KBM-7 (cell line): ENCODE measurements at regions not wholly inside any gene's neighbourhood (a gene's known extent, or its start where the extent isn't known, plus 50 kb on each side); places are given as distances from the start of the nearest gene placed in this dataset.
"Not testable (repeated sequence)": the region's sequence is repeated elsewhere in the genome, so short reads cannot be mapped to it uniquely, and the experiment has no call there.

Source experiments
- DNase-seq: peaks from one replicate; pipeline ENCODE4 v3.0.0-alpha.2; 2015
- in situ Hi-C: fragments of 300-500 bp; cut with MboI; formaldehyde crosslinking; loops from 2 replicates; pipeline ENCODE4 v1.14.3; 2020; ENCODE audit warnings: low sequenced_read_pairs, low pct_unique_long_range_greater_than_20kb, mixed read lengths

DNA sequence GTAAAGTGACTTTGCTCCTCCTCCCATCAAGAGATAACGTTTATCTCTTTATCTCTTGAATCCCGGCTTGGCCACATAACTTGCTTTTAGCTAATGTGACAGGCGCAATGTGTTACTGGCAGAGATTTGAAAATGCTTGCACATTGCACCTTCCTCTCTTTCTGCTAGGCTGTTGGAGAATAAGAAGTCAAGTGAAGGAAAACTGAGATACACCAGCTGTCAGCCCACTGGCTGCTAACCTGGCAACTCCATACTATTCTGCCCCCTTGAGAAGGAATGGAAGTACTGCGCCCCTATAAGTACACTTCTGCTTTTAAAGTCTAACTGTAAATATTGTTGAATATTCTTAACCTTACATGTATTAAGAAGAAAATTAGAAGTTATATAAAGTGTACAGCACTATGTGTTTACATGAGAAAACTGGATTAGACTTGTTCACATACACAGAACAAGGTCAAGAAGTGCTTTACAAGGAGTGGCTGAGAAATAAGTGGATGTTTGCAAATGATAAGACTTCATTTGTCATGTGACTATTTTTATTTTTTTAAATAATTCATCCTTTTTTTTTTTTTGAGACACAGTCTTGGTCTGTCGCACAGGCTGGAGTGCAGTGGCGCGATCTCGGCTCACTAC is 424.5 kb upstream of the CTSO start:
- DNase-seq = peak; percentile 57
- in situ Hi-C loops = no loop called here

DNA sequence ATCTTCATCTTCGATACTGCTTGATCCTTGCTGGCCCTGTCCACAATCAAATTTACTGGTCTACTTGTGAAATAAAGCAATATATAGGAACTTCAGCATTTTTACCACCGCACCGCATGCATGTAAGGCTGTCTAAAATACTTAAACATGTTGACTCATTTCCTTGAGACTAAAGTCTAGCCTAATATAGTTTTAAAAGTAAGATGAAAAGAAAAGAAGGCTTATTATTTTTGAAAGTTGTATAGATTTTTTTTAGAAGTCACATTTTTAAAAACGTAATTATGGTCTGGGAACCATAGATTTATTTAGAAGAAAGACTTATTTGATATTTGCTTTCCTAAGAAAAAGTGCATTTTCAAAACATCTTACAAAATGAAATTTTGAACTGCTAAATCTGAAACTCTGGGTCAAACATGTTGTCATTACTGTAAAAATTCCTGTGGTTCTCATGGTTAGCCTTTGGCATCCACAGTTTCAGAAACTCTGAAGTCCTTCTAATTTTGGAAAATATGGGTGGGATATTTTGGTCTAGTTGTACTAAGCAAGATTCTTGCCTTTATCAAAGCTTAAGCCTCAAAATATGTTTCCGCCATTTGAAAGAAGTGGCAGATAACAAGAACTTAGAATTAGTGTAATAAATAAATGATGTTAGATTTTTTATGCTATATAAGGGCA is 423.5 kb upstream of the CTSO start:
- in situ Hi-C loops = no loop called here
- DNase-seq = no peak

DNA sequence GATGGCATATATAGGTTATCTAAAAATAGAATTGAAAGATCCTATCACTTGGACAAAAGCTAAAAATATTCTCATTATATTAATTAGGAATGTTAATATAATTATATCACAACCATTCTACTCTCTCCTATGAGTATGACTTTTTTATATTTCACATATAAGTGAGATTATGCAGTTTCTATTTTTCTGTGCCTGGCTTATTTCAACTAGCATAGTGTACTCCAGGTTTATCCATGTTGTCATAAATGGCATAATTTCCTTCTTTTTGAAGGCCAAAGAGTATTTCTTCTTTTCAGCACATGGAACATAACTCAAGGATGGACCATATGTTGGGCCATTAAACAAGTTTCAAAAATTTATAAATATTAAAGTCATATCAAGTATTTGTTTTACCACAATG is 421.2 kb upstream of the CTSO start:
- in situ Hi-C loops = no loop called here
- DNase-seq = no peak

- in situ Hi-C loops = no loop called here
- DNase-seq = no peak
Observed at GRCh38 chr4:156374069-156374468, 420.4 kb upstream of the CTSO start.

- DNase-seq, in situ Hi-C loops: not testable (repeated sequence)
Observed at GRCh38 chr4:156367502-156367901, 413.8 kb upstream of the CTSO start.

GRCh38 chr4:156362581-156362980 is 408.9 kb upstream of the CTSO start:
- DNase-seq = no peak
- in situ Hi-C loops = no loop called here

GRCh38 chr4:156347412-156348075 is 393.9 kb upstream of the CTSO start:
- in situ Hi-C loops = no loop called here
- DNase-seq = no peak

GRCh38 chr4:156346959-156347385 is 393.3 kb upstream of the CTSO start:
- in situ Hi-C loops = no loop called here
- no peak for DNase-seq

GRCh38 chr4:156344397-156344796 is 390.7 kb upstream of the CTSO start:
- no peak for DNase-seq
- in situ Hi-C loops = no loop called here

- no peak for DNase-seq
- in situ Hi-C loops = no loop called here
Observed at GRCh38 chr4:156336511-156336910, 382.8 kb upstream of the CTSO start.

DNA sequence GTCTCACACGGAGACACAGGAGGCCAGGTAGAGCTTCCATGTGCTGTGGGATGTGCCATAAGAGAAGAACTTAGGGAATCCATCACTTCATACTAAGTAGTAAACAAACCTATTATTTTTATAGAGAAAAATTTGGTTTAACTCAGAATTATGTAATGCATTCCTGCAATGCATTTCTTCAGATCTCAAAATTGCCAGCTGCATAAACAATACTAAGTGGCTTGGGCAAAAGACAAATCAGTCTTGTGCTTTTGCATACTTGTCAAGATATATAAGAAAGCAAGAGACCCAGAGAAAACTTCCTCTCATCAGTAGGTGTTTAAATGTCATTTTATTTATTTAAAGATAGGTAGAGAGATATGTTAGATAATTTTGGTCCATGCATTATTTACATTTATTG is 382.1 kb upstream of the CTSO start:
- DNase-seq = no peak
- in situ Hi-C loops = no loop called here

DNA sequence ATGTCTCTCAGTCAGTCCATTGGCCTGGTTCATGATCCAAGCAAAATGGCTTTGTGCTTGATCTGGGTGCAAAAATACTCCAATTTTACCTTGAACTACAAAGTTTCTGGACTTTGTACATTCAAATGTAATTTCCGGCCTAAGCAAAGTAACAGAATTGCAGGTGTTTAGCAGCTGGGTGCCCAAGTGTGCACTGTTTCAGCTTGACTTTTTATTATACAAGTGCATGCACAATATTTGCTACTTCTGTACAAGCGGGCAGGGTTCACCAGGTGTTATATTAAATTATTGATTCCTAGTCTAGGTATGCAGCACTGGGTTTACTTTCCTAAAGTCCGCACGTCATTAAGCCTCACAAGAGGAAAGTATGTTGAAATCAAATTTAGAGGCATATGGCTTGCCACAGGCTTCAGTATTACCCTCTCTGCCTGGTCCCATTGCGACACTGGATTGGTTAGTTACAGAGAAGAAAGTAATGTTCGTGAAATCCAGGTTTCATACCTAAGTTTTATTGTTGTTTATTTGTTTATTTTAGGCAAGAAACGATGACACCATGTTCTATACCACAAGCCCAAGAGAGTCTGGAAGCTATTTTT is 376.9 kb upstream of the CTSO start:
- in situ Hi-C loops = no loop called here
- no peak for DNase-seq

- DNase-seq = peak; percentile 66
- in situ Hi-C loops = no loop called here
Observed at GRCh38 chr4:156329779-156330178, 376.1 kb upstream of the CTSO start.

GRCh38 chr4:156328882-156329281 is 375.2 kb upstream of the CTSO start:
- in situ Hi-C loops = no loop called here
- DNase-seq = no peak

- no peak for DNase-seq
- in situ Hi-C loops = no loop called here
Observed at GRCh38 chr4:156326246-156326645, 372.6 kb upstream of the CTSO start.

DNA sequence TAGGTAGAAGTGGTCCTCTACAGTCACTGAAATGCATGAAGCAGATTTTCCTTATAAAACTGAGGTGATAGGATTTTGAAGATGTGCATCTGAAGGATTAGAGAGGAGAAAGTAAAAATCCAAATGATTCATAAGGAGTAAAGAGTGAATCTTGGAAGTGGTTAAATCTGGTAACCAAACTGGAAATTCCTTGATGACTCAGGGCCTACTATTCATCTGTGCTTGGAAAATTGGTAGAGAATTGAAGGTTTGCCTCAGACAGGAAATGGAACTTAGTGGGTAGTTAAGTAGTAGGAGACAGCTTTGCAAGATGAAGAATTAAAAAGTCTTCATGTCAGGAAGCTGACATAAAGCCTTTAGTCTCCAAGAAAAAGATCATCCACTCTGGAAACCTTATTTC is 368.9 kb upstream of the CTSO start:
- DNase-seq = no peak

DNA sequence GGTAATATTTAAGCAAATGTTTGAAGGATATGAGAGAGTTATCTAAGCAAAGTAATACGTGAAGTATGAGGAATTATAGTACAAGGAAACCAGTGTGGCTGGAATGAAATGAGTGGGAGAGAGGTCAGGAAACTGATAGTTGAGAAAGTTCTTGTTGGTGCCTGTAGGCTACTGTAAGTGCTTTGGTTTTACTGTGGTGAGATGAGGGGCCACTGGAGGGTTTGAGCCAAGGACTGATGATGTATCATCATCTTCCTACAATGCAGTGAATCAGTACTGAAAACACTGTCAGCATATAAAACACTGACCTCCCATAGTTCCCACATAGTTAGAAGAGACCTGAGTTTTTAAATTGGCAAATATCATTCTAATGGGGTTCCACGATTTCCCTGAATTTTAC is 367.5 kb upstream of the CTSO start:
- DNase-seq = no peak
- in situ Hi-C loops = no loop called here

More for the DNA sequence above, 368.9 kb upstream of the CTSO start:
- in situ Hi-C loops = no loop called here

DNA sequence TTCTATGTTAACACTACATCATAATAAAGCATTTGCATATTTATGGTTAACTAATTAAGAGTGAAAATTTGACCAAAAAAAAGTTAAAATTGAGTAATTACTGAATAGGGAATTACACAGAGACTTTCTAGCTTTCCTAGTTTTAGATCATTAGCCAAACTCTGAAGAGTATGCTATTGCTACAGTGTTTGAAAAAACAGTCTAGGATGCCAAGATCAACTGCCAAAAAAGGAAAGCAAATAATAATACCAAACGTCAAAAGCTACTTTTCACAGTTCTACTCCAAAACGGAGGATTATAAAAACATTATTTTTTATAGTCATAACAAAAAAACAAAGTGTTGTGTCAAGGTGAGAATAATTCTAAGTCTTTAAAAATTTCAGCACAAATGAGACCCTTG is 359.8 kb upstream of the CTSO start:
- in situ Hi-C loops = no loop called here
- no peak for DNase-seq

DNA sequence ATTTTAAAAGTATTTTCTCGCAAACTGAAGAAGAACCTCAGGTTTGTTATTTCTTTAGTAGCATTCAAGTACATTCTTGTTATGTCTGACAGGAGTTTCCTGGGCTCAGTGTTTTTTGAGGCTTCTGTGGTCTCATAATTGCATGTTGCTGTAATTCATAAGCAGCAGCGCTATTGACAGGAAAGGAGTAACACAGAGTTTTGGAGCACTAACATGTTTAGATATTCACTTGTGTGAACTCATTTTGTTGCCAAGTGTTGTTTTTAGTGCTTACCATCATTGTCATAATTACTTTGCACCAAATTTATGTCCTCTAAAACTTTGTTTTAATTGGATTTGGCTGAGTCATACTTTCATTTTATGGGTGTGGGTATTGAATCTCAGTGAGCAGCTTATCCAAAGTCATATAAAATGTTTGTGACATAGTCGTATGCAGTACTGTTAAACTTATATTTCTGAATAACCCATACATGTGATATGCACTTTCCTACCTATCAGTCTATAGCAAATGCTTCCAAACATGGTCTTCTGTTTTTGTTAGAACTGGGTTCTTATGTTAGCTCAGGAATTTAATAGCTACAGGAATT is 358.7 kb upstream of the CTSO start:
- DNase-seq = peak; percentile 42
- in situ Hi-C loops = no loop called here

- no peak for DNase-seq
- in situ Hi-C loops = no loop called here
Observed at GRCh38 chr4:156309031-156309430, 355.4 kb upstream of the CTSO start.
